ENCODE measurements at regions not wholly inside any gene's neighbourhood (a gene's known extent, or its start where the extent isn't known, plus 50 kb on each side); places are given as distances from the start of the nearest gene placed in this dataset.

- no peak for ATAC-seq
- intact Hi-C loops (cut with micrococcal nuclease; ENCODE audit: unreplicated experiment): no loop called here
- CTCF ChIA-PET: no interaction called here
Observed at GRCh38 chr5:86671536-86671935, 53.8 kb downstream of the COX7C start.

GRCh38 chr5:86674069-86674468 lies 56.3 kb downstream of the COX7C start:
- no peaks in the 10 kb centered on the region for H3K4me1 ChIP-seq (ENCODE audit: control insufficient read depth, insufficient read depth, low read length)
- intact Hi-C loops (cut with micrococcal nuclease; ENCODE audit: unreplicated experiment) (no loop called here), in situ Hi-C loops (cut with HindIII; ENCODE audit: low pct_unique_long_range_greater_than_20kb, low sequenced_read_pairs) (no loop called here)
- no TSS peak for BruUV-seq (replicated peaks)
- H3K27me3 ChIP-seq (ENCODE audit: control insufficient read depth, insufficient read depth, low read length): no peaks in the 10 kb centered on the region
- no peak for TF ChIP-seq REST (IDR thresholded peaks at IDR 0.05; ENCODE audit: insufficient read depth in 1 of 2, low read depth in 2 of 2, low read length in 1 of 2)
- no peak for TF ChIP-seq SIN3A (IDR thresholded peaks at IDR 0.05; ENCODE audit: borderline replicate concordance, insufficient read depth, low read depth, low read length)
- TF ChIP-seq CTCF (IDR thresholded peaks at IDR 0.05): no peak
- no peak for TF ChIP-seq POLR2AphosphoS5 (IDR thresholded peaks at IDR 0.05; ENCODE audit: low read depth, low read length)
- TF ChIP-seq TCF7L2 (IDR thresholded peaks at IDR 0.05; ENCODE audit: low read depth, low read length): no peak
- no peaks in the 10 kb centered on the region for H3K9me3 ChIP-seq (ENCODE audit: control insufficient read depth, insufficient read depth, low read depth, low read length)
- no peaks in the 10 kb centered on the region for H3K36me3 ChIP-seq (ENCODE audit: control insufficient read depth, insufficient read depth, low read length)
- DNase-seq (ENCODE audit: low read depth, low spot score) (no peak), ATAC-seq (no peak)
- CTCF ChIA-PET: no interaction called here
- no peak overlapping the region for H3K27ac ChIP-seq (ENCODE audit: low read length)
- H3K4me3 ChIP-seq (ENCODE audit: low read depth in 2 of 2, low read length in 2 of 2): no peak overlapping the region
- POLR2A ChIA-PET: no interaction called here

More at GRCh38 chr5:86671536-86671935, 53.8 kb downstream of the COX7C start:
- no peak for DNase-seq (ENCODE audit: low read depth, low spot score)
- Histone ChIP-seq H3K36me3 (ENCODE audit: control insufficient read depth, insufficient read depth, low read length) (no peaks in the 10 kb centered on the region), H3K27ac (ENCODE audit: low read length) (no peak overlapping the region), H3K4me3 (ENCODE audit: low read depth in 2 of 2, low read length in 2 of 2) (no peak overlapping the region), H3K27me3 (ENCODE audit: control insufficient read depth, insufficient read depth, low read length) (no peaks in the 10 kb centered on the region), H3K4me1 (ENCODE audit: control insufficient read depth, insufficient read depth, low read length) (no peaks in the 10 kb centered on the region), H3K9me3 (ENCODE audit: control insufficient read depth, insufficient read depth, low read depth, low read length) (no peaks in the 10 kb centered on the region)
- BruUV-seq (replicated peaks): no TSS peak
- no peak for TF ChIP-seq CTCF (IDR thresholded peaks at IDR 0.05)
- TF ChIP-seq TCF7L2 (IDR thresholded peaks at IDR 0.05; ENCODE audit: low read depth, low read length): no peak
- TF ChIP-seq POLR2AphosphoS5 (IDR thresholded peaks at IDR 0.05; ENCODE audit: low read depth, low read length): no peak
- no peak for TF ChIP-seq SIN3A (IDR thresholded peaks at IDR 0.05; ENCODE audit: borderline replicate concordance, insufficient read depth, low read depth, low read length)
- TF ChIP-seq REST (IDR thresholded peaks at IDR 0.05; ENCODE audit: insufficient read depth in 1 of 2, low read depth in 2 of 2, low read length in 1 of 2): no peak
- POLR2A ChIA-PET: no interaction called here
- in situ Hi-C loops (cut with HindIII; ENCODE audit: low pct_unique_long_range_greater_than_20kb, low sequenced_read_pairs): no loop called here
